DMS114 treated with DMSO at 0.1 percent for 48 hours (cell line): ENCODE measurements at regions not wholly inside any gene's neighbourhood (a gene's known extent, or its start where the extent isn't known, plus 50 kb on each side); places are given as distances from the start of the nearest gene placed in this dataset.

ENCODE experiments used
- DNase-seq: peaks from one replicate; lab custom pipeline; 2025; ENCODE audit not compliant: unreplicated experiment; lab: John Stamatoyannopoulos, UW

- DNase-seq = no peak
Measured at GRCh38 chr1:234745844-234746797, 136.1 kb upstream of the IRF2BP2 start.

- DNase-seq = no peak
Measured at GRCh38 chr1:234745276-234745675, 135.3 kb upstream of the IRF2BP2 start.

DNA sequence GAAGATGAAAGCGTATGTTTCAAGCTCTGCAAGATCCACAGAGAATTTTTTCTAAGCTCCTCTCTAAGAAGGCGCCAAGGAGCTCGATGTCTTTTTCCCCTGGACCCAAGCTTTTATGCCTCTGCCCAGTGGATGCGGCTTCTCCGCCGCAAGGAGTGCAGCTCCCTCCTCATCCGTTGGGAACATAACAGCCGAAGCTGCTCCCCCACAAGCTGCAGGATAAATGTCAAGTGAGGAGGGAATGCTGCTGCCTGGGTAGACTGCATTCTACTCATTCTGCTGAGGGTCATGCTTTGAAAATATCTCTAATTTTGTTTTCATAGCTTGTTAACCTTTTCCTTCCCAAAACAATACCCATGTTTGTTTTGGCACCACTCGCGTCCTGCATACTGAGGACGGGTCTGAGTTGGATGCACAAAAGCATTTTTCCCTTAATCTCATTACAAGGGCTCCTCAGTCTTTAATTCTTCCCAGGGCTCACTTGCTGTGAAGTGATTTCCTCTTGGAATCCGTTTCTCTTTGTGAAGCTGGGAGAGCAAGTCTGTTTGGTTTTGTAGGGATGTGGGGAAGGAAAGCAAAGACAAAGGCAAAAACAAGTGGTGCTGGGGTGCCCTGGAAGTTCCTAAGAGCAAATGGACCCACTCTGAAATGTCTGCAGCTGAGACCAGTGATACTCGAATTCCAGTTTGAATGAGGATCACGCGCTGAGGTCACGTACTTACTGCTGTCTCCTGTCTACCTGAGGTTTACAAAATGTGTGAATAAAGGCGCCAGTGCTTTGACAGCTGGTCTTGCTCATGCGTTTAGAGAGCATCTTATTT is 134.0 kb upstream of the IRF2BP2 start:
- no peak for DNase-seq

DNA sequence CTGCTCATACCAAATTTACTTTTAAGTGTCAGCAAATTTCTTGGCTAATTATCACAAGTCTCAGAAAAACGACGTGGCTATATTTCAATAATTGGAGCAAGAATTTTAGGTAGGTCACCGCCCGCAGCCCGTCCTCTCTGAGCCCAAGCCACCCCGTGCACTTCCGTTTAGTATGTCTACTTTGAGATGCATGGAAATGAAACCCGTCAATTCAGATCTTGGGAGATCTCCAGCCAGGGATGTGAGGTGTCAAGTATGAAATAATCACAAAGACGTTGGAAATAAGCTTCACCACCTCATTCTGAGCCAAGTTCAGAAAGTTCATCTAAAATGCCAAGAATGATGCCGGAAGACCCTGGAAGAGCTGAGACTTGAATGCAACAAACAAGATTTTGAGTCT is 132.6 kb upstream of the IRF2BP2 start:
- no peak for DNase-seq

GRCh38 chr1:234737967-234738314 is 128.0 kb upstream of the IRF2BP2 start:
- DNase-seq = no peak

DNA sequence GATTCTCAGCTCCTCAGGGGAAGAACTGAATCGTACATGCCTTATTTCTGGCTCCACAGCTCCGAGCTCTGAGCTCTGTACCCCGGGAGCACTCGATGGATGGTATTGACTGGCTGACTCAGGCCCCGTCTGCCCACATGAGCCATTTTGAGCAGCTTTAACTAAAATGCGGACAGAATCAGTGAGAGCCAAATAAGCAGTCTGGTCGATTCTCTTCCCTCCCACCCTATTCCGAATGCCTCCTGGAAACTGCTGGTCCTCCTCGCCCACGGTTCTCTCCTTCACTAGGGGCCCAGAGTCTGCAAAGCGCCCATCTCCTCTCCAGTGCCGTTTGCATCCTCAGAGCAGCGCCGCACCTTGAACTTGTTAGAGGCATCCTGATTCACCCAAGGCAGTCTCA is 125.9 kb upstream of the IRF2BP2 start:
- no peak for DNase-seq

GRCh38 chr1:234735476-234735875 is 125.5 kb upstream of the IRF2BP2 start:
- DNase-seq = no peak

GRCh38 chr1:234734869-234735268 is 124.9 kb upstream of the IRF2BP2 start:
- DNase-seq = no peak

GRCh38 chr1:234734412-234734835 is 124.4 kb upstream of the IRF2BP2 start:
- no peak for DNase-seq

GRCh38 chr1:234733427-234733826 is 123.4 kb upstream of the IRF2BP2 start:
- DNase-seq = no peak

DNA sequence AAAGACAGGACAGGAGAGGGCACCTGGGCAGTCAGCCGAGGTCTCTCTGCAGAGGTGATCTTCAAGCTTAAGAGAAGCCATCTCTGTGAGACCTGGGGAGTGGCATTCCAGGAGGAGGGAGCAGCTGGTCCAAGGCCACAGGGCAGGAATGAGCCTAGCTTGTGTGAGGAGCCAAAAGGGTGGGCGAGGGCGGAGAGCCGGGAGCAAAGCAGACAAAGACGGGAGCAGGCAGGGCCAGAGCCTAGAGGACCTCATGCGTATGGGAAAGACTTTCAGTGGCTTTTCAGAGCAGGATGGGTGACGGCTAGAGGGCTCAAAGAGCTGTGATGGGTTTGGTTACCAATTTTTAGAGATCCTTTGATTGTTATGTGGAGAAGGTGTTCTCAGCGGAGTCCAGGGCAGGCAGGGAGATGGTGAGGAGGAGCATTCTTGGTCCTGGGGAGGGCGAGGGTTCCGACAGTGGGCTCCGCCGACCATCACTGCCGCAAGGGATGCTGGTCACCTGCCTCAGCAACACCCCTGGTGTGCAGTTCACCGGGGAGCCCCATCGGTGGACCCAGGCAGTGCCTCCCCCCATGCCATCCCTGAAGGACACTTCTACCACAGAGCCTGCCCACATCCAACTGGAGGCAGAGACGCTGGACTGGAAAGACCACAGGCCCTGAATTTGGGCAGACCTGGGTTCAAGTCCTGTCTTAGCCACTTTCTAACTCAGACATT is 122.9 kb upstream of the IRF2BP2 start:
- no peak for DNase-seq

GRCh38 chr1:234732260-234732659 is 122.3 kb upstream of the IRF2BP2 start:
- no peak for DNase-seq

DNA sequence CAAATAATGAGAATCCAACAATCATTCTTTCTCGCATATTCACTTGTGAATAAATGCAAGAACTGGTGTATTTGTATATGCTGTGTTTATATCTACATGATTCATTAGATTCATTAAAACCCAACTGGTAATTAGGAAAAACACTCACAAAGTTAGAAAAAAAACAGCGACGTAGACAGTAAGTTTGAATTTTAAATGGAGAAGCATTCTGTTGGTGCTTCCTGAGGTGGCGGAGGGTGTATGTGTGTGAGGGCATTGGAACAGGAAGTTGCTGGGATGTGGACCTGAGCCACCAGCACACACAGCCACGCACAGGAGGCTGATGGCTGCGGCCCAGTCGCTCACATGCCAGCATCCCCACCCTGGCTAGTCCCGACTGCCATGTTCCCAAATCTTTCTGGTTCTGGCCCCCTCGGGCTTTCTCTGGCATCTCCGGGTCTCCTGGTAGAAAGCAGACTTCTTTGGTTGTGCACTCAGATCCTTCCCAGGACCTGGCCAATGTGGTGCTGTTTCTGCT is 121.6 kb upstream of the IRF2BP2 start:
- no peak for DNase-seq

DNA sequence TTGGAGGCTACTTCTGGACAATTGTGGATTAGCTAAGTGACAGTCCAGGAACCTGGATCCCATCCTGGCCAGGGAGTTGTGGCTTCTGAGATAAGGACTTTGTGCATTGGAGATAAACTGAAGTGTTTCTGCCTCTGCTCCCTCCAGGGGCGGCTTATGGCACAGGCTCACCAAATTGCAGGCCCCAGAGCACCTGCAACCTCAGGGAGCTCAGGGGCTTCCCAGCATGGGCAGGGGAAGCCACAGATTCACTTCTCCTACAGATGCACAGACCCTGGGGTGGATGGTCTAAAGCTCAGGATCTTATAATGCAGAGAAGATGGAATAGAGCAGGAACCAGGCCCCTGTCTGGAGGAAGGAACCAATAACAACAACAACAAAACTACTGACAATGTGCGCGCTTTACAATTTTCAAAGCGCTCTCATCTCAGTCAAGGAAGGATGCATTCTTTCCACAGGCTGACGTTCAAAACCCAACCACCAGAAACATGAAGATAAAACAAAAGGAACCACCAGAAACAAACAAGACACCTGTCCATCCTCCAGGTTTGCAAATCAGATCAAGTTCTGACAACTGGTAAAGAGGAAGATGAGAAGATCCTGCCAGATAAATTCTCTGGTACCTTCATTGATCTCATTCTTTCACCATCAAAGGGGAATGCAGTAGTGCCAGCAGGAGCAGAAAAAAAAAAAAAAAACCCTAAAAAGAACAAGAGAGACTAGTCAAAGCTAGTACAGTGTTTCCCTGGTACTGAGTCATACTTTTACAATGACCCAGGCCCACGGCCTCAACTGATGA is 121.0 kb upstream of the IRF2BP2 start:
- no peak for DNase-seq

DNA sequence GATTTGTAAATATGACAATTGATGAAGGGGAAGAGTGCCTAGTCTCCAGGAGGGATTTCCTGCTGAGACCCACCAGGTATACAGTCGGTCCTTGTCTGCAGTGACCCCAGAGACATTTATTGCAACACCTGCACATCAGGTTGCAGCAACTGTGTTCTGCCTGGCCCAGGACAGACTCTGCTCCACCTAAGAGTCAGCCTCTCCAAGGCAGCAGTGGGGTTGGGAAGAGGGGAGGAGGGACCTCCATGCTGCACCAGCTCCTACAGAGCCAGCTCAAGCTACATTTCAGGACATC is 120.4 kb upstream of the IRF2BP2 start:
- DNase-seq = no peak

DNA sequence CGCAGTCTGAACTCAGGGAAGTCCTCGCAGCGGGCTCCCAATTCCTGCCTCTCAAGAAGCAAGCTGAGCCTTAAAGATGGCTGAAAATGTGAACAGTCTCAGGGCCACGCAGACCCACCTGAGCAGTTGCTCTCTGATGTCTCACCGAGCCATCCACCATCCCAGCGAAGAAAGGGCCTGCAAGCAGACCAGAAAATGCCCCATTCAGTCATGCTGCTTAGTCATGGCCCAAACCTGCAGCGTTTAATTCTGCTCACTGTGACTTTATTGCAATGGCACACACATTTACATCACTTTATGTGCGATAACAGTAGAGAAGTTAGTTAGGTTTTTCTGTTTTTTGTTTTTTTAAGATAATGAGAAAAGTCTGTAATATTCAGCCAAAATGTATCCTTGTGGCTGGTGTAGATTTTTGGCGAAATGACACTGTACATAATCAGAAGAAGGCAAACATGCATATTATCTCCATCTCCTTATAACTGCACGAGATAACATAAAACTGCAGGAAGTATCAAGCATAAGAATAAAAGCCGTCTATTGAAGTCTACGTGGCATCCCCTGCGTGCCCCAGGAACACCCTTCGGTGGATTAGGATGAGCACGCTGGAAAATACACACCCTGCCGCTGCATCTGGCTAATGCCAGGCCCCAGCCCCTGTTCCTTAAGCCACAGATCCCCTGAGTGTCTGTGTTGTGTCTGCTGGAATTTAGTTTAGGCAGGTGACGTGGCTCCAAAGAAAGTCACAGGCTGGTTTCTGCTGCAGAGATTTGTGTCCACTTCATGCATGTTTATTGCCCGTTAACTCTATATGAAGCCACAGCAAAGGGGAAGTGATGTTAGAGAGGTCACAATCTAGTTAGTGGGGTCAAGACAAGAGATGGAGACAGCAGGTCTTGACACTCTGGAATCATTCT is 119.8 kb upstream of the IRF2BP2 start:
- no peak for DNase-seq

- no peak for DNase-seq
Measured at GRCh38 chr1:234728740-234729139, 118.8 kb upstream of the IRF2BP2 start.

DNA sequence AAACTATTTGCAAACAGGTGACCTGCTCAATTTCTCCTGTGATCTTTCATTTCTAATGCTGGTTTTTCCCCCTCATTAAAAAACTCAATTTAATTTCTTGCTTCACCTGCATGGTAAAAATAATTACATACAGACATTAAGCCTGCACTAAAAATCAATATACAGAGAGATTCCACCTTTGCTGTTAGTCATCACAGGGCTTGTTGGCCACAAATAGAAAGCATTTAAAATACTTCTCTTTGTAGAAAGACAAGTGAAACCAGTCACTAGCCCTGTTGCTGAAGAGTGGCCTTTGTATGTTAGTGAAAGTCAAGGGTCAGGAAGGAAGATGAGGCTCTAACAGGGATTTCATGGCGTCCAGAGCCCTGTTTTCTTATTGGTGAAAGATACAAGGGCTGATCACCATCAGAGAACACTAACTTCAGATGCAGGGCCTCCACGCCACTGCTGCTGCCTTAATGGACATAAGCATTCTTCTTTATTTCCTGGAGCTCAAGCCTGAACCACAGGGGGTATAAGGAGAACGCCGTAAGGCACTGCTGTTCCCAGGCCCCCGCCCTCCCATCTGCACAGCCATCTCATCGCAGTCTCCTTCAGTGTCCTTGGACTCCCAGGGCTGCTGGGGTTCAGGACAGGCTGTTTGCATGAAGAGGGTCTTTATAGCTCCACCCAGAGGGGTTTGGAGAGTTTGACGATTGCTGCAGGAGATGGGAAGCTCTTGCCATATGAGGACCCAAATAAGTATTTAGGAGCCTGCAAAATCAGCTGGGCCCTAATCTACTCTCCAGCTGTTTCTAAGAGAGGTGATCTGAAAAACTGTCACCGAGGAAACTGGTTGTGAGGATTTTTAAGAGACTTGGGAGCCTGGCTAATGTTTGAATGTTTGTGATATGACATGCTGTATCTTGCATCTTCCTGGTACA is 117.3 kb upstream of the IRF2BP2 start:
- DNase-seq = no peak
